DOHH2 (cell line): ENCODE measurements at regions not wholly inside any gene's neighbourhood (a gene's known extent, or its start where the extent isn't known, plus 50 kb on each side); places are given as distances from the start of the nearest gene placed in this dataset.

ENCODE experiments used
- H3F3A ChIP-seq: fragments of 200-600 bp; sonication (generic), shearing (Covaris generic); 2 replicates; pipeline ENCODE4 v1.6.0; 2016; ENCODE audit warnings: antibody characterized with exemption, mild to moderate bottlenecking; ENCODE audit not compliant: control insufficient read depth, insufficient read depth
- H3K27ac ChIP-seq: fragments of 200-600 bp; sonication (generic); 2 replicates; pipeline ENCODE4 v1.5.1; 2014; ENCODE audit warnings: low read depth, mild to moderate bottlenecking, low read length, moderate library complexity
- H3K27me3 ChIP-seq: fragments of 200-600 bp; sonication (generic); 2 replicates; pipeline ENCODE4 v1.6.1; 2014; ENCODE audit warnings: mild to moderate bottlenecking, low read length, mixed read lengths; ENCODE audit not compliant: control insufficient read depth
- H3K36me3 ChIP-seq: fragments of 200-600 bp; sonication (generic); 2 replicates; pipeline ENCODE4 v1.6.1; 2014; ENCODE audit warnings: mild to moderate bottlenecking, low read length, moderate library complexity, mixed read lengths; ENCODE audit not compliant: control insufficient read depth
- H3K4me1 ChIP-seq: fragments of 200-600 bp; sonication (generic); 2 replicates; pipeline ENCODE4 v1.6.1; 2014; ENCODE audit warnings: mild to moderate bottlenecking, low read length, mixed read lengths; ENCODE audit not compliant: control insufficient read depth
- H3K4me2 ChIP-seq: fragments of 200-600 bp; sonication (generic); 2 replicates; pipeline ENCODE4 v1.6.0; 2014; ENCODE audit warnings: mild to moderate bottlenecking, low read length, moderate library complexity
- H3K4me3 ChIP-seq: fragments of 200-600 bp; sonication (generic); 2 replicates; pipeline ENCODE4 v1.5.1; 2014; ENCODE audit warnings: mild to moderate bottlenecking, low read length, mixed read lengths
- H3K79me2 ChIP-seq: fragments of 200-600 bp; sonication (generic); 2 replicates; pipeline ENCODE4 v1.6.1; 2014; ENCODE audit warnings: mild to moderate bottlenecking, low read length, mixed read lengths; ENCODE audit not compliant: control insufficient read depth
- H3K9me2 ChIP-seq: fragments of 200-600 bp; sonication (generic); replicated peaks from 2 replicates; pipeline ENCODE4 v1.6.1; 2014; ENCODE audit warnings: mild to moderate bottlenecking, low read length, mixed read lengths; ENCODE audit not compliant: control insufficient read depth
- H3K9me3 ChIP-seq: fragments of 200-600 bp; sonication (generic); 2 replicates; pipeline ENCODE4 v1.6.1; 2014; ENCODE audit warnings: antibody characterized with exemption, low read length, mixed read lengths; ENCODE audit not compliant: control insufficient read depth, insufficient read depth
- H4K20me1 ChIP-seq: fragments of 200-600 bp; sonication (generic); 2 replicates; pipeline ENCODE4 v1.6.0; 2014; ENCODE audit warnings: low read depth, mild to moderate bottlenecking, antibody characterized with exemption, low read length, moderate library complexity; ENCODE audit not compliant: control insufficient read depth, insufficient read depth
- CTCF ChIP-seq: fragments of 200-600 bp; sonication (generic); IDR thresholded peaks from one replicate; pipeline ENCODE4 v1.5.1; 2014; ENCODE audit warnings: antibody characterized with exemption, mild to moderate bottlenecking, low read depth, low read length; ENCODE audit not compliant: poor library complexity, severe bottlenecking
- EZH2phosphoT487 ChIP-seq: fragments of 200-600 bp; sonication (generic); IDR thresholded peaks from 2 replicates; pipeline ENCODE4 v1.6.1; 2017; ENCODE audit warnings: borderline replicate concordance, mild to moderate bottlenecking, antibody characterized with exemption, low read length, moderate library complexity, mixed read lengths

GRCh38 chr4:42809419-42810084 is 83.0 kb upstream of the GRXCR1 start:
- Histone ChIP-seq H3F3A (no peaks in the 10 kb centered on the region), H3K9me2 (no peaks in the 10 kb centered on the region), H3K9me3 (no peaks in the 10 kb centered on the region), H3K4me3 (no peak overlapping the region), H3K27me3 (no peaks in the 10 kb centered on the region), H3K4me1 (no peaks in the 10 kb centered on the region), H4K20me1 (no peaks in the 10 kb centered on the region), H3K27ac (no peak overlapping the region), H3K4me2 (no peak overlapping the region), H3K36me3 (no peaks in the 10 kb centered on the region), H3K79me2 (no peaks in the 10 kb centered on the region)
- TF ChIP-seq EZH2phosphoT487 = no peak
- TF ChIP-seq CTCF = no peak

GRCh38 chr4:42806303-42806835 is 86.1 kb upstream of the GRXCR1 start:
- Histone ChIP-seq H3K36me3 (no peaks in the 10 kb centered on the region), H3K27me3 (no peaks in the 10 kb centered on the region), H3K9me3 (peaks cover 8% of the 10 kb centered on the region), H3K79me2 (no peaks in the 10 kb centered on the region), H3K4me2 (no peak overlapping the region), H3F3A (no peaks in the 10 kb centered on the region), H4K20me1 (no peaks in the 10 kb centered on the region), H3K4me3 (no peak overlapping the region), H3K27ac (no peak overlapping the region), H3K4me1 (no peaks in the 10 kb centered on the region), H3K9me2 (no peaks in the 10 kb centered on the region)
- TF ChIP-seq EZH2phosphoT487 (no peak), CTCF (no peak)

- no peak overlapping the region for H3K4me3 ChIP-seq
- TF ChIP-seq CTCF = no peak
- TF ChIP-seq EZH2phosphoT487 = no peak
- no peaks in the 10 kb centered on the region for H3K79me2 ChIP-seq
Measured at GRCh38 chr4:42789041-42789567, 103.4 kb upstream of the GRXCR1 start.

More at GRCh38 chr4:42789041-42789567, 103.4 kb upstream of the GRXCR1 start:
- Histone ChIP-seq H4K20me1 (no peaks in the 10 kb centered on the region), H3K9me2 (no peaks in the 10 kb centered on the region), H3K4me2 (no peak overlapping the region), H3F3A (no peaks in the 10 kb centered on the region), H3K9me3 (no peaks in the 10 kb centered on the region), H3K27me3 (no peaks in the 10 kb centered on the region), H3K36me3 (no peaks in the 10 kb centered on the region), H3K27ac (no peak overlapping the region), H3K4me1 (no peaks in the 10 kb centered on the region)
